Progenitor cell of endocrine pancreas (in vitro differentiated cells): ENCODE measurements at regions not wholly inside any gene's neighbourhood (a gene's known extent, or its start where the extent isn't known, plus 50 kb on each side); places are given as distances from the start of the nearest gene placed in this dataset.

Experiments used
- DNase-seq: peaks from one replicate; pipeline ENCODE4 v3.0.0; 2021; ENCODE audit warnings: low spot score; ENCODE audit not compliant: unreplicated experiment
- H3K27ac Mint-ChIP-seq: 2 replicates; pipeline ENCODE4 v1.8.0; 2021; ENCODE audit warnings: mild to moderate bottlenecking, moderate library complexity, mixed read lengths
- H3K27me3 Mint-ChIP-seq: 2 replicates; pipeline ENCODE4 v1.8.0; 2021; ENCODE audit warnings: mixed read lengths
- H3K36me3 Mint-ChIP-seq: 2 replicates; pipeline ENCODE4 v1.8.0; 2022; ENCODE audit warnings: mixed read lengths; ENCODE audit not compliant: insufficient read depth
- H3K4me1 Mint-ChIP-seq: 2 replicates; pipeline ENCODE4 v1.8.0; 2021; ENCODE audit warnings: low read depth, mixed read lengths
- H3K4me3 Mint-ChIP-seq: 2 replicates; pipeline ENCODE4 v1.8.0; 2021; ENCODE audit warnings: low read depth, mild to moderate bottlenecking, moderate library complexity, mixed read lengths
- H3K9me3 Mint-ChIP-seq: 2 replicates; pipeline ENCODE4 v1.8.0; 2021; ENCODE audit warnings: low read depth, mixed read lengths
- CTCF ChIP-seq: fragments of 200-600 bp; sonication (generic); IDR thresholded peaks from one replicate; pipeline ENCODE4 v1.5.0; 2021; ENCODE audit warnings: antibody characterized with exemption, mild to moderate bottlenecking; ENCODE audit not compliant: unreplicated experiment

DNA sequence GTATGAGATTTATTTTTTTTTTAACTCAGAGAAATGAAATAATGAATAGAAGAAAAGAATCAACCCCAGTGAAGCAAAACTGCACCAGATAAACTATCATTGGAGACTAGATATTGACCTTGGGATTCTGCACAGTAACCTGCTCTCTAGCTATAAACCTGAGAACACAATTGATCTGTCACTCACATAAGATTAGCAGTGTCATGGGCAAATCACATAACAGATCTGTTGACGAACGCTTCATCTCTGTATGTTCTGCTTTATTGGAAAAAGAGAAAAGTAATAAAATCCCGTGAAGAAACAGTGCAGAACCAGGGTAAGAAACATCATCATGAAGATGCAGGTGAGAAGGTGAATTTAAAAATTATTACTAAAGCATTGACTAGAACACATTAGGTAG lies 52.8 kb upstream of the RGS17 start:
- H3K27ac Mint-ChIP-seq = no peak overlapping the region

More for the DNA sequence above, 52.8 kb upstream of the RGS17 start:
- Mint-ChIP-seq H3K4me1 (no peaks in the 10 kb centered on the region), H3K4me3 (no peak overlapping the region), H3K9me3 (peaks cover 6% of the 10 kb centered on the region), H3K36me3 (no peaks in the 10 kb centered on the region), H3K27me3 (no peaks in the 10 kb centered on the region)
- DNase-seq = no peak
- TF ChIP-seq CTCF = no peak
